ENCODE measurements at regions not wholly inside any gene's neighbourhood (a gene's known extent, or its start where the extent isn't known, plus 50 kb on each side); places are given as distances from the start of the nearest gene placed in this dataset.
A peak's percentile ranks its signal among the peaks of the same experiment; 100 is the strongest.

- DNase-seq (ENCODE audit: low read depth) = peak; percentile 10
These were observed 1598.8 kb upstream of the MIR17HG start for GRCh38 chr13:89748716-89749115.

GRCh38 chr13:89749888-89750287, 1597.6 kb upstream of the MIR17HG start:
- TF ChIP-seq CTCF (IDR thresholded peaks at IDR 0.05; ENCODE audit: low read length, missing control alignments) = no peak
- H3K4me3 ChIP-seq (replicated peaks; ENCODE audit: low read depth, low read length) = no peak overlapping the region
- DNase-seq (ENCODE audit: low read depth) = no peak

More at GRCh38 chr13:89748716-89749115, 1598.8 kb upstream of the MIR17HG start:
- no peak for TF ChIP-seq CTCF (IDR thresholded peaks at IDR 0.05; ENCODE audit: low read length, missing control alignments)
- H3K4me3 ChIP-seq (replicated peaks; ENCODE audit: low read depth, low read length) = no peak overlapping the region

GRCh38 chr13:89750371-89750770, 1597.1 kb upstream of the MIR17HG start:
- H3K4me3 ChIP-seq (replicated peaks; ENCODE audit: low read depth, low read length) = no peak overlapping the region
- DNase-seq (ENCODE audit: low read depth) = peak; percentile 13
- no peak for TF ChIP-seq CTCF (IDR thresholded peaks at IDR 0.05; ENCODE audit: low read length, missing control alignments)

GRCh38 chr13:89751432-89751930, 1596.0 kb upstream of the MIR17HG start:
- H3K4me3 ChIP-seq (replicated peaks; ENCODE audit: low read depth, low read length) = no peak overlapping the region
- TF ChIP-seq CTCF (IDR thresholded peaks at IDR 0.05; ENCODE audit: low read length, missing control alignments) = no peak
- no peak for DNase-seq (ENCODE audit: low read depth)

- TF ChIP-seq CTCF (IDR thresholded peaks at IDR 0.05; ENCODE audit: low read length, missing control alignments) = no peak
- no peak for DNase-seq (ENCODE audit: low read depth)
- no peak overlapping the region for H3K4me3 ChIP-seq (replicated peaks; ENCODE audit: low read depth, low read length)
These were observed 1595.1 kb upstream of the MIR17HG start for GRCh38 chr13:89752394-89752793.

GRCh38 chr13:89755729-89756492, 1591.6 kb upstream of the MIR17HG start:
- TF ChIP-seq CTCF (IDR thresholded peaks at IDR 0.05; ENCODE audit: low read length, missing control alignments) = no peak
- no peak for DNase-seq (ENCODE audit: low read depth)
- H3K4me3 ChIP-seq (replicated peaks; ENCODE audit: low read depth, low read length) = no peak overlapping the region

- peak; percentile 3 for DNase-seq (ENCODE audit: low read depth)
- no peak overlapping the region for H3K4me3 ChIP-seq (replicated peaks; ENCODE audit: low read depth, low read length)
- no peak for TF ChIP-seq CTCF (IDR thresholded peaks at IDR 0.05; ENCODE audit: low read length, missing control alignments)
These were observed 1584.5 kb upstream of the MIR17HG start for GRCh38 chr13:89763005-89763404.
